22Rv1 (cell line): ENCODE measurements at regions not wholly inside any gene's neighbourhood (a gene's known extent, or its start where the extent isn't known, plus 50 kb on each side); places are given as distances from the start of the nearest gene placed in this dataset.

Experiments used
- H3K27ac ChIP-seq: fragments of 450-650 bp; 2 replicates; pipeline ENCODE4 v1.5.1; 2017
- CTCF ChIP-seq: fragments of 450-650 bp; IDR thresholded peaks from 2 replicates; pipeline ENCODE4 v1.5.1; 2017; ENCODE audit warnings: mild to moderate bottlenecking
- ZFX ChIP-seq: fragments of 450-650 bp; IDR thresholded peaks from 2 replicates; pipeline ENCODE4 v1.6.1; 2017; ENCODE audit warnings: antibody characterized with exemption, borderline replicate concordance

GRCh38 chr5:84590629-84591028 is 205.9 kb upstream of the EDIL3 start:
- TF ChIP-seq CTCF = no peak
- TF ChIP-seq ZFX = no peak
- no peak overlapping the region for H3K27ac ChIP-seq

- TF ChIP-seq ZFX = no peak
- no peak for TF ChIP-seq CTCF
- no peak overlapping the region for H3K27ac ChIP-seq
Observed at GRCh38 chr5:84589926-84590325, 205.2 kb upstream of the EDIL3 start.

- H3K27ac ChIP-seq = no peak overlapping the region
- TF ChIP-seq ZFX = no peak
- TF ChIP-seq CTCF = no peak
Observed at GRCh38 chr5:84585218-84585617, 200.5 kb upstream of the EDIL3 start.

GRCh38 chr5:84578226-84578625 is 193.5 kb upstream of the EDIL3 start:
- TF ChIP-seq CTCF = no peak
- no peak for TF ChIP-seq ZFX
- no peak overlapping the region for H3K27ac ChIP-seq

- TF ChIP-seq CTCF (no peak), ZFX (no peak)
- H3K27ac ChIP-seq = no peak overlapping the region
Observed at GRCh38 chr5:84573017-84573712, 188.5 kb upstream of the EDIL3 start.

GRCh38 chr5:84569307-84569706 is 184.6 kb upstream of the EDIL3 start:
- H3K27ac ChIP-seq = no peak overlapping the region
- TF ChIP-seq CTCF (no peak), ZFX (no peak)

GRCh38 chr5:84568171-84568570 is 183.5 kb upstream of the EDIL3 start:
- H3K27ac ChIP-seq = no peak overlapping the region

More at GRCh38 chr5:84568171-84568570, 183.5 kb upstream of the EDIL3 start:
- TF ChIP-seq CTCF (no peak), ZFX (no peak)
